HEK293T (cell line): ENCODE measurements at regions not wholly inside any gene's neighbourhood (a gene's known extent, or its start where the extent isn't known, plus 50 kb on each side); places are given as distances from the start of the nearest gene placed in this dataset.

Experiments used
- ARNT ChIP-seq: fragments of 450-650 bp; IDR thresholded peaks from 2 replicates; pipeline ENCODE4 v1.6.1; 2017; ENCODE audit warnings: mild to moderate bottlenecking
- BHLHE40 ChIP-seq: fragments of 450-650 bp; IDR thresholded peaks from 2 replicates; pipeline ENCODE4 v1.6.1; 2016; ENCODE audit warnings: mild to moderate bottlenecking, moderate library complexity, borderline replicate concordance
- ELF4 ChIP-seq: fragments of 450-650 bp; IDR thresholded peaks from 2 replicates; pipeline ENCODE4 v1.6.1; 2017; ENCODE audit warnings: antibody characterized with exemption
- FOXA1 ChIP-seq: fragments of 450-650 bp; IDR thresholded peaks from 2 replicates; pipeline ENCODE4 v1.6.1; 2016; ENCODE audit warnings: mild to moderate bottlenecking
- L3MBTL2 ChIP-seq: fragments of 450-650 bp; conservative IDR thresholded peaks from 2 replicates; pipeline ENCODE4 v1.6.1; 2016; ENCODE audit warnings: mild to moderate bottlenecking
- NFRKB ChIP-seq: fragments of 450-650 bp; IDR thresholded peaks from 2 replicates; pipeline ENCODE4 v1.6.1; 2016; ENCODE audit warnings: mild to moderate bottlenecking, moderate library complexity
- SUZ12 ChIP-seq: fragments of 450-650 bp; IDR thresholded peaks from 2 replicates; pipeline ENCODE4 v1.6.1; 2016; ENCODE audit warnings: mild to moderate bottlenecking

GRCh38 chr10:35892526-35892925 is 250.4 kb upstream of the FZD8 start:
- TF ChIP-seq ELF4 (no peak), NFRKB (no peak), ARNT (no peak), L3MBTL2 (no peak), BHLHE40 (no peak), FOXA1 (no peak), SUZ12 (no peak)
